ENCODE measurements at regions not wholly inside any gene's neighbourhood (a gene's known extent, or its start where the extent isn't known, plus 50 kb on each side); places are given as distances from the start of the nearest gene placed in this dataset.

- Mint-ChIP-seq H3K9me3 (ENCODE audit: unreplicated experiment) (peaks cover 10% of the 10 kb centered on the region), H3K4me3 (ENCODE audit: unreplicated experiment) (no peak overlapping the region)
- POLR2A ChIA-PET, result interaction anchor here (1.5 kb wide), 1 partner anchor 13 kb away, joined by 4 read pairs; no protein-coding TSS in a partner anchor
These were observed 420.7 kb downstream of the ADAMTS20 start for GRCh38 chr12:43131301-43131700.

GRCh38 chr12:43127886-43128549 is 424.0 kb downstream of the ADAMTS20 start:
- ChIA-PET CTCF (no interaction called here), POLR2A (no interaction called here)
- H3K27me3 Mint-ChIP-seq (ENCODE audit: insufficient read depth, unreplicated experiment), result no peaks in the 10 kb centered on the region
- H3K36me3 Mint-ChIP-seq (ENCODE audit: insufficient read depth, unreplicated experiment), result no peaks in the 10 kb centered on the region
- no peak for DNase-seq (ENCODE audit: unreplicated experiment)
- H3K9me3 Mint-ChIP-seq (ENCODE audit: unreplicated experiment), result no peaks in the 10 kb centered on the region
- H3K27ac Mint-ChIP-seq (ENCODE audit: low read depth, unreplicated experiment), result no peak overlapping the region
- BruUV-seq (replicated peaks), result no TSS peak
- intact Hi-C loops (cut with micrococcal nuclease), result no loop called here
- no peak for TF ChIP-seq CTCF (IDR thresholded peaks at IDR 0.05; ENCODE audit: unreplicated experiment)
- H3K4me3 Mint-ChIP-seq (ENCODE audit: unreplicated experiment), result no peak overlapping the region
- H3K4me1 Mint-ChIP-seq (ENCODE audit: insufficient read depth, unreplicated experiment), result peaks cover 10% of the 10 kb centered on the region

More at GRCh38 chr12:43131301-43131700, 420.7 kb downstream of the ADAMTS20 start:
- CTCF ChIA-PET, result no interaction called here
- TF ChIP-seq CTCF (IDR thresholded peaks at IDR 0.05; ENCODE audit: unreplicated experiment), result no peak
- Mint-ChIP-seq H3K4me1 (ENCODE audit: insufficient read depth, unreplicated experiment) (peaks cover 10% of the 10 kb centered on the region), H3K36me3 (ENCODE audit: insufficient read depth, unreplicated experiment) (no peaks in the 10 kb centered on the region), H3K27me3 (ENCODE audit: insufficient read depth, unreplicated experiment) (no peaks in the 10 kb centered on the region), H3K27ac (ENCODE audit: low read depth, unreplicated experiment) (peak overlapping the region; percentile 6)
- BruUV-seq (replicated peaks), result no TSS peak
- no peak for DNase-seq (ENCODE audit: unreplicated experiment)
- intact Hi-C loops (cut with micrococcal nuclease), result no loop called here

DNA sequence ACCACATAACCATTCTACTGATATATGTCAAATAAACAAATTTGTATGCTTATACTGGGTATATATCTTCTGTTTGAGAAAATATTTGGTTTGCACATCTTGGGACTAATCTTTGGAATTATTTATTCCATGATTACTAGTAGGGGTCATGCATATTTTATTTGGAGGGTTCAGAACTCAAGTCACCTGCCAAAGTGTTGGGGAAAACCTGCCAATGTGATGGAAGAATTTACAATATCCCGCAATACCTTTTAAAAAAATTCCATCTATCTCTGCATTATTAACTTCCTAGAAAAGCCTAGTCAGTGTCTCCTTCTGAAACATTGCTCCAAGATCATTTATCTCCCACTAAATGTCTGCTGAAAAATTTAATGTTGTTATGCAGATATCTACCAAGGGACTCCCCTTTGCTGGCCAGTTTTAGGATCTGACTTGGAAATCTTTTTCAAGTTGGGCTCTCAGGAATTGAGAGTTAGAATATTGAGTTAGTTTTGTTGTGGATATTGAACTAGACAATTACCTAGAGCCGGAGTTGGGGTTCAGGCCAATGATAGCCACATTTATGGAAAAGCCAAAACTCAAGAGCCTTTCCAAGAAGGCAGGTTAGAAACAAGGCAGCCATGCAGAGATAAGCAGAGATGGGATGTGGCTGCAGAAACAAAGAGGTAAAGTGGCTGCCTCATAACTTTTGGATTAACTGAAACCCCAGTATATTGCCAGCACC is 425.2 kb downstream of the ADAMTS20 start:
- ChIA-PET CTCF (no interaction called here), POLR2A (no interaction called here)
- H3K4me1 Mint-ChIP-seq (ENCODE audit: insufficient read depth, unreplicated experiment), result peaks cover 6% of the 10 kb centered on the region
- intact Hi-C loops (cut with micrococcal nuclease), result no loop called here
- H3K36me3 Mint-ChIP-seq (ENCODE audit: insufficient read depth, unreplicated experiment), result no peaks in the 10 kb centered on the region
- no peak for DNase-seq (ENCODE audit: unreplicated experiment)
- no peak for TF ChIP-seq CTCF (IDR thresholded peaks at IDR 0.05; ENCODE audit: unreplicated experiment)
- H3K27ac Mint-ChIP-seq (ENCODE audit: low read depth, unreplicated experiment), result no peak overlapping the region
- no peaks in the 10 kb centered on the region for H3K27me3 Mint-ChIP-seq (ENCODE audit: insufficient read depth, unreplicated experiment)
- BruUV-seq (replicated peaks), result no TSS peak
- no peak overlapping the region for H3K4me3 Mint-ChIP-seq (ENCODE audit: unreplicated experiment)
- no peaks in the 10 kb centered on the region for H3K9me3 Mint-ChIP-seq (ENCODE audit: unreplicated experiment)

DNA sequence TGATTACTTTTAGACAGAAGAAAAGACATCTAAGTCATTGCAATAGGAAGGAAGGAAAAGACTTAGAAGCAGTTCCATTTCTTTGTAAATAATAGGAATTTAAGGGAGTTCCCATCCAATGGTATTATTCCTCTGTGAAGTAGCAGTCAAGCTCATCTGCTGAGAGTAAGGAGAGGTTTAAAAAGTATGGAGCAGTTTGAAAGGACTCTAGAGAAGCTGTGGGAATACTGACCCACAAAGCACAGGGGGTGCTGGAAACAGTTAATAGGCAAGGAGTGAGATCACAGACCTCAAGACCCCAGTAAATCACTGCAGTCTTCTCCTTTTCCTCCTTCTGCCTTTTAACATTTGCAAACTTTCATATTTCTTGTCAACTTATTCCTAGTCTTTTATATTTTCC is 428.5 kb downstream of the ADAMTS20 start:
- intact Hi-C loops (cut with micrococcal nuclease), result no loop called here
- ChIA-PET POLR2A (interaction anchor here (0.7 kb wide), 1 partner anchor 24 kb away, joined by 3 read pairs; no protein-coding TSS in a partner anchor), CTCF (interaction anchor here (0.6 kb wide), 1 partner anchor 11 kb away, joined by 3 read pairs; no protein-coding TSS in a partner anchor)
- Mint-ChIP-seq H3K4me1 (ENCODE audit: insufficient read depth, unreplicated experiment) (no peaks in the 10 kb centered on the region), H3K27me3 (ENCODE audit: insufficient read depth, unreplicated experiment) (no peaks in the 10 kb centered on the region), H3K9me3 (ENCODE audit: unreplicated experiment) (no peaks in the 10 kb centered on the region), H3K27ac (ENCODE audit: low read depth, unreplicated experiment) (no peak overlapping the region), H3K36me3 (ENCODE audit: insufficient read depth, unreplicated experiment) (no peaks in the 10 kb centered on the region), H3K4me3 (ENCODE audit: unreplicated experiment) (no peak overlapping the region)
- no peak for TF ChIP-seq CTCF (IDR thresholded peaks at IDR 0.05; ENCODE audit: unreplicated experiment)
- DNase-seq (ENCODE audit: unreplicated experiment), result no peak
- BruUV-seq (replicated peaks), result no TSS peak
